Effector CD8-positive, alpha-beta T cell (primary cell): ENCODE measurements at regions not wholly inside any gene's neighbourhood (a gene's known extent, or its start where the extent isn't known, plus 50 kb on each side); places are given as distances from the start of the nearest gene placed in this dataset.
"Not testable (repeated sequence)": the region's sequence is repeated elsewhere in the genome, so short reads cannot be mapped to it uniquely, and the experiment has no call there.

ENCODE experiments used
- DNase-seq: peaks from one replicate; lab custom pipeline; 2025; lab: John Stamatoyannopoulos, UW

GRCh38 chr5:100232736-100233135, 302.4 kb upstream of the FAM174A start:
- no peak for DNase-seq

- no peak for DNase-seq
Observed at GRCh38 chr5:100188778-100189177, 346.4 kb upstream of the FAM174A start.

GRCh38 chr5:100188339-100188738, 346.8 kb upstream of the FAM174A start:
- no peak for DNase-seq

GRCh38 chr5:100186181-100186580, 349.0 kb upstream of the FAM174A start:
- DNase-seq: no peak

GRCh38 chr5:100182402-100182801, 352.8 kb upstream of the FAM174A start:
- no peak for DNase-seq

- no peak for DNase-seq
Observed at GRCh38 chr5:100175346-100175745, 359.8 kb upstream of the FAM174A start.

GRCh38 chr5:100165309-100165708, 369.9 kb upstream of the FAM174A start:
- DNase-seq: no peak

- DNase-seq: no peak
Observed at GRCh38 chr5:100161868-100162267, 373.3 kb upstream of the FAM174A start.

GRCh38 chr5:100157066-100157465, 378.1 kb upstream of the FAM174A start:
- no peak for DNase-seq

GRCh38 chr5:100148239-100148638, 386.9 kb upstream of the FAM174A start:
- no peak for DNase-seq

GRCh38 chr5:100142607-100143006, 392.6 kb upstream of the FAM174A start:
- no peak for DNase-seq

GRCh38 chr5:100131161-100131560, 404.0 kb upstream of the FAM174A start:
- no peak for DNase-seq

GRCh38 chr5:100130307-100130706, 404.9 kb upstream of the FAM174A start:
- DNase-seq: no peak

- no peak for DNase-seq
Observed at GRCh38 chr5:100119903-100120302, 415.3 kb upstream of the FAM174A start.

GRCh38 chr5:100110497-100110896, 424.7 kb upstream of the FAM174A start:
- DNase-seq: no peak

- DNase-seq: no peak
Observed at GRCh38 chr5:100108883-100109282, 426.3 kb upstream of the FAM174A start.

- not testable (repeated sequence) for DNase-seq
Observed at GRCh38 chr5:100103592-100104119, 431.5 kb upstream of the FAM174A start.

- not testable (repeated sequence) for DNase-seq
Observed at GRCh38 chr5:100101466-100101865, 433.7 kb upstream of the FAM174A start.

GRCh38 chr5:100096328-100096727, 438.8 kb upstream of the FAM174A start:
- not testable (repeated sequence) for DNase-seq

GRCh38 chr5:100080703-100081102, 454.5 kb upstream of the FAM174A start:
- not testable (repeated sequence) for DNase-seq

- not testable (repeated sequence) for DNase-seq
Observed at GRCh38 chr5:100079163-100079562, 456.0 kb upstream of the FAM174A start.

GRCh38 chr5:100066020-100066419, 469.2 kb upstream of the FAM174A start:
- not testable (repeated sequence) for DNase-seq

GRCh38 chr5:100043475-100043874, 491.7 kb upstream of the FAM174A start:
- DNase-seq: no peak

GRCh38 chr5:100026606-100027005, 508.6 kb upstream of the FAM174A start:
- DNase-seq: no peak
